ENCODE measurements at regions not wholly inside any gene's neighbourhood (a gene's known extent, or its start where the extent isn't known, plus 50 kb on each side); places are given as distances from the start of the nearest gene placed in this dataset.

DNA sequence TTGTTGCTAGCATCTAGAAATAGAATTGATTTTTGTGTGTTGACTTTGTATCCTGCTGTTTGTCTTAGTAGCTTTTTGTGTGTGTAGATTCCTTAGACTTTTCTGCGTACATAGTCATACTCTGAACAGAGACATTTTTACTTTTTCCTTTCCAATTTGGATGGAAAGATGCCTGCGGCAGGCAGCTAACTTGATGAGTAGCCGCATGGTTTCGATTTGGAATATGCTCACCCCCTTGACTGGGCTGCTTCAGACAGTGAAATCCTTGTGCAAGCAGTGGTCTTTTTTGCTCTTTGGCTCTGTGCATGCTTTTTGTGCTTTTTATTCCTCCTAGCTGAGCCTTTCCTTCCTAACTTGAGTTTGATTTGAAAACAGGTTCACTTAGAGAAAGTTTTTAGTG lies 71.8 kb downstream of the HHEX start:
- peaks cover 67% of the 10 kb centered on the region for H3K4me1 Mint-ChIP-seq
- peak overlapping the region; percentile 74 for H2AFZ ChIP-seq (ENCODE audit: insufficient read depth, low read depth, low read length, poor library complexity, severe bottlenecking)
- no peaks in the 10 kb centered on the region for H3K27me3 Mint-ChIP-seq (ENCODE audit: low read depth in 3 of 3)
- DNase-seq = no peak
- H3K9ac ChIP-seq (ENCODE audit: insufficient read depth, low read length, poor library complexity, severe bottlenecking) = no peak overlapping the region
- no peaks in the 10 kb centered on the region for H3K27me3 ChIP-seq (ENCODE audit: control insufficient read depth in 2 of 2, insufficient read depth in 2 of 2, low read length in 2 of 2)
- TF ChIP-seq, protein P1, sequence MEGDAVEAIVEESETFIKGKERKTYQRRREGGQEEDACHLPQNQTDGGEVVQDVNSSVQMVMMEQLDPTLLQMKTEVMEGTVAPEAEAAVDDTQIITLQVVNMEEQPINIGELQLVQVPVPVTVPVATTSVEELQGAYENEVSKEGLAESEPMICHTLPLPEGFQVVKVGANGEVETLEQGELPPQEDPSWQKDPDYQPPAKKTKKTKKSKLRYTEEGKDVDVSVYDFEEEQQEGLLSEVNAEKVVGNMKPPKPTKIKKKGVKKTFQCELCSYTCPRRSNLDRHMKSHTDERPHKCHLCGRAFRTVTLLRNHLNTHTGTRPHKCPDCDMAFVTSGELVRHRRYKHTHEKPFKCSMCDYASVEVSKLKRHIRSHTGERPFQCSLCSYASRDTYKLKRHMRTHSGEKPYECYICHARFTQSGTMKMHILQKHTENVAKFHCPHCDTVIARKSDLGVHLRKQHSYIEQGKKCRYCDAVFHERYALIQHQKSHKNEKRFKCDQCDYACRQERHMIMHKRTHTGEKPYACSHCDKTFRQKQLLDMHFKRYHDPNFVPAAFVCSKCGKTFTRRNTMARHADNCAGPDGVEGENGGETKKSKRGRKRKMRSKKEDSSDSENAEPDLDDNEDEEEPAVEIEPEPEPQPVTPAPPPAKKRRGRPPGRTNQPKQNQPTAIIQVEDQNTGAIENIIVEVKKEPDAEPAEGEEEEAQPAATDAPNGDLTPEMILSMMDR (IDR thresholded peaks at IDR 0.05) = no peak
- intact Hi-C loops (cut with micrococcal nuclease) = no loop called here
- no peaks in the 10 kb centered on the region for H3K79me2 ChIP-seq (ENCODE audit: insufficient read depth, low read length)
- H3K9me3 ChIP-seq (replicated peaks in 1 of 2; ENCODE audit: control insufficient read depth in 1 of 2, insufficient read depth in 1 of 2, low read length in 2 of 2) = no peaks in the 10 kb centered on the region
- no peak overlapping the region for H3K27ac ChIP-seq (ENCODE audit: low read depth in 1 of 2, low read length in 2 of 2)
- peak overlapping the region in 1 of 3 experiments; percentile 65 for H3K4me3 ChIP-seq (replicated peaks in 1 of 3; ENCODE audit: low read depth in 2 of 3, low read length in 3 of 3)
- H4K20me1 ChIP-seq (ENCODE audit: insufficient read depth, low read length) = no peaks in the 10 kb centered on the region
- H3K36me3 Mint-ChIP-seq = peaks cover 0 to 1% of the 10 kb centered on the region in 2 donors
- 100% methylated on average over 3 of the region's 4 CpGs for WGBS (ENCODE audit: insufficient coverage)
- peak overlapping the region in 1 of 2 donors; percentile 77 for H3K4me3 Mint-ChIP-seq
- no peaks in the 10 kb centered on the region for H3K36me3 ChIP-seq (replicated peaks in 1 of 2; ENCODE audit: control insufficient read depth in 1 of 2, insufficient read depth in 2 of 2, low read length in 2 of 2)
- H3K27ac Mint-ChIP-seq = peak overlapping the region in 4 of 7 donors; percentile 66 to 92 (median 88)
- peaks cover 56 to 57% of the 10 kb centered on the region in 2 donors for H3K4me1 ChIP-seq (ENCODE audit: control insufficient read depth in 1 of 2, insufficient read depth in 2 of 2, low read length in 2 of 2)
- peak overlapping the region; percentile 73 for H3K4me2 ChIP-seq (replicated peaks; ENCODE audit: extremely low read depth, low read length, poor library complexity, severe bottlenecking)
- H3K9me3 Mint-ChIP-seq = peaks cover 0 to 4% (median 2%) of the 10 kb centered on the region in 7 donors

DNA sequence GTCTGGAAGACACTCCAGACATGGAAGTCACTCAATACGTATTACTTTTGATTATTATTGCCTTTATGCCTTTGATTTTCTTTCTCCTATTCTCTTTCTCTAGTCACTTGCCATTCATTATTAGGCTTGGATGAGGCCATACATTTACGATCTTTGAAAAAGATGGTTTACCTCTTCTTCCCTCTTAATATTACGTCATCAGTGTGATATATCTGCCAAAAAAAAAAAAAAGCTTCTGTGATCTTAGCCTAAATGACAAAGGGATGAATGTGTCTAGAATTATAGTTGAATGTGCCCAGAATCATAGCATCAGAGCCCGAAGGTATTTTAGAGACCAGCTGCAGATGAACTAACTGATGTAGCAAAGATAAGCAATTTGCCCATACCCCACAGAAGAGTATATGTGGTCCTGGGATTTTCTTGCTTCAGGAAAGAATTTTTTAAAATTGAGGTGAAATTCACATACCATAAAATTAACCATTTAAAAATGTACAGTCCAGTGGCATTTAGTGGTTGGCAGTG lies 73.9 kb downstream of the HHEX start:
- peaks cover 0 to 10% of the 10 kb centered on the region in 2 donors for H3K36me3 Mint-ChIP-seq
- H3K27me3 ChIP-seq (ENCODE audit: control insufficient read depth in 2 of 2, insufficient read depth in 2 of 2, low read length in 2 of 2) = no peaks in the 10 kb centered on the region
- no peak overlapping the region for H3K9ac ChIP-seq (ENCODE audit: insufficient read depth, low read length, poor library complexity, severe bottlenecking)
- no peak overlapping the region for H3K27ac Mint-ChIP-seq
- no peaks in the 10 kb centered on the region for H3K36me3 ChIP-seq (replicated peaks in 1 of 2; ENCODE audit: control insufficient read depth in 1 of 2, insufficient read depth in 2 of 2, low read length in 2 of 2)
- peaks cover 3 to 12% of the 10 kb centered on the region in 2 donors for H3K9me3 ChIP-seq (replicated peaks in 1 of 2; ENCODE audit: control insufficient read depth in 1 of 2, insufficient read depth in 1 of 2, low read length in 2 of 2)
- H3K4me1 ChIP-seq (ENCODE audit: control insufficient read depth in 1 of 2, insufficient read depth in 2 of 2, low read length in 2 of 2) = peaks cover 36% of the 10 kb centered on the region in 2 donors
- H3K4me1 Mint-ChIP-seq = peaks cover 50% of the 10 kb centered on the region
- no peak overlapping the region for H3K27ac ChIP-seq (ENCODE audit: low read depth in 1 of 2, low read length in 2 of 2)
- no peak overlapping the region for H3K4me2 ChIP-seq (replicated peaks; ENCODE audit: extremely low read depth, low read length, poor library complexity, severe bottlenecking)
- intact Hi-C loops (cut with micrococcal nuclease) = no loop called here
- H3K9me3 Mint-ChIP-seq = peaks cover 10 to 19% (median 13%) of the 10 kb centered on the region in 7 donors
- H3K79me2 ChIP-seq (ENCODE audit: insufficient read depth, low read length) = no peaks in the 10 kb centered on the region
- H3K27me3 Mint-ChIP-seq (ENCODE audit: low read depth in 3 of 3) = no peaks in the 10 kb centered on the region
- TF ChIP-seq, protein P1 (IDR thresholded peaks at IDR 0.05) = no peak
- H3K4me3 ChIP-seq (replicated peaks in 1 of 3; ENCODE audit: low read depth in 2 of 3, low read length in 3 of 3) = no peak overlapping the region
- no peak for DNase-seq
- H4K20me1 ChIP-seq (ENCODE audit: insufficient read depth, low read length) = no peaks in the 10 kb centered on the region
- no peak overlapping the region for H2AFZ ChIP-seq (ENCODE audit: insufficient read depth, low read depth, low read length, poor library complexity, severe bottlenecking)
- H3K4me3 Mint-ChIP-seq = no peak overlapping the region
- no CpG with 5 or more reads among the region's 4 CpGs for WGBS (ENCODE audit: insufficient coverage)

All from CD14-positive monocyte (primary cell).